DOHH2 (cell line): ENCODE measurements at regions not wholly inside any gene's neighbourhood (a gene's known extent, or its start where the extent isn't known, plus 50 kb on each side); places are given as distances from the start of the nearest gene placed in this dataset.
"Not testable (repeated sequence)": the region's sequence is repeated elsewhere in the genome, so short reads cannot be mapped to it uniquely, and the experiment has no call there.

Experiments used
- CTCF ChIP-seq: fragments of 200-600 bp; sonication (generic); IDR thresholded peaks from one replicate; pipeline ENCODE4 v1.5.1; 2014; ENCODE audit warnings: antibody characterized with exemption, mild to moderate bottlenecking, low read depth, low read length; ENCODE audit not compliant: poor library complexity, severe bottlenecking
- EZH2phosphoT487 ChIP-seq: fragments of 200-600 bp; sonication (generic); IDR thresholded peaks from 2 replicates; pipeline ENCODE4 v1.6.1; 2017; ENCODE audit warnings: borderline replicate concordance, mild to moderate bottlenecking, antibody characterized with exemption, low read length, moderate library complexity, mixed read lengths

GRCh38 chr16:29288711-29289474, 117.6 kb downstream of the NPIPB11 start:
- TF ChIP-seq CTCF, EZH2phosphoT487: not testable (repeated sequence)
